ENCODE measurements at regions not wholly inside any gene's neighbourhood (a gene's known extent, or its start where the extent isn't known, plus 50 kb on each side); places are given as distances from the start of the nearest gene placed in this dataset.

GRCh38 chr22:48197189-48197690 lies 1434.8 kb downstream of the TBC1D22A start:
- TF ChIP-seq CTCF (IDR thresholded peaks at IDR 0.05 in 2 of 3, conservative IDR thresholded peaks at IDR 0.05 in 1 of 3; ENCODE audit: borderline replicate concordance in 1 of 3, insufficient read depth in 1 of 3, low read depth in 2 of 3, low read length in 2 of 3) (no peak), ZNF274 (IDR thresholded peaks at IDR 0.05; ENCODE audit: low read depth, low read length) (no peak), CEBPB (IDR thresholded peaks at IDR 0.05; ENCODE audit: low read depth) (no peak), ELF1 (IDR thresholded peaks at IDR 0.05; ENCODE audit: borderline replicate concordance, low read depth) (no peak), SP1 (IDR thresholded peaks at IDR 0.05; ENCODE audit: low read depth) (no peak), POLR2A (IDR thresholded peaks at IDR 0.05; ENCODE audit: borderline replicate concordance, extremely low read depth, insufficient read depth, insufficient read length) (no peak), REST (IDR thresholded peaks at IDR 0.05; ENCODE audit: low read depth) (no peak), ATF3 (IDR thresholded peaks at IDR 0.05) (no peak), SIN3A (IDR thresholded peaks at IDR 0.05; ENCODE audit: low read depth) (no peak)
